ENCODE measurements at regions not wholly inside any gene's neighbourhood (a gene's known extent, or its start where the extent isn't known, plus 50 kb on each side); places are given as distances from the start of the nearest gene placed in this dataset.
"Not testable (repeated sequence)": the region's sequence is repeated elsewhere in the genome, so short reads cannot be mapped to it uniquely, and the experiment has no call there.

GRCh38 chr9:40928803-40929487, 199.5 kb downstream of the FOXD4L6 start:
- no peak for DNase-seq

GRCh38 chr9:40927851-40928802, 200.4 kb downstream of the FOXD4L6 start:
- DNase-seq: no peak

GRCh38 chr9:40927260-40927631, 201.2 kb downstream of the FOXD4L6 start:
- no peak for DNase-seq

- DNase-seq: no peak
Observed at GRCh38 chr9:40926404-40927259, 201.8 kb downstream of the FOXD4L6 start.

GRCh38 chr9:40925149-40925548, 203.3 kb downstream of the FOXD4L6 start:
- no peak for DNase-seq

GRCh38 chr9:40916399-40916783, 212.1 kb downstream of the FOXD4L6 start:
- DNase-seq: not testable (repeated sequence)

GRCh38 chr9:40915660-40916398, 212.7 kb downstream of the FOXD4L6 start:
- DNase-seq: not testable (repeated sequence)

- DNase-seq: no peak
Observed at GRCh38 chr9:40914772-40915659, 213.5 kb downstream of the FOXD4L6 start.

GRCh38 chr9:40913928-40914673, 214.4 kb downstream of the FOXD4L6 start:
- no peak for DNase-seq

GRCh38 chr9:40913096-40913719, 215.3 kb downstream of the FOXD4L6 start:
- DNase-seq: no peak

- DNase-seq: not testable (repeated sequence)
Observed at GRCh38 chr9:40912679-40913078, 215.8 kb downstream of the FOXD4L6 start.

- no peak for DNase-seq
Observed at GRCh38 chr9:40911647-40912046, 216.8 kb downstream of the FOXD4L6 start.

GRCh38 chr9:40910995-40911394, 217.5 kb downstream of the FOXD4L6 start:
- DNase-seq: not testable (repeated sequence)

GRCh38 chr9:40909821-40910220, 218.7 kb downstream of the FOXD4L6 start:
- no peak for DNase-seq

- not testable (repeated sequence) for DNase-seq
Observed at GRCh38 chr9:40909111-40909510, 219.4 kb downstream of the FOXD4L6 start.

- DNase-seq: no peak
Observed at GRCh38 chr9:40907657-40908624, 220.5 kb downstream of the FOXD4L6 start.

GRCh38 chr9:40906879-40907278, 221.6 kb downstream of the FOXD4L6 start:
- not testable (repeated sequence) for DNase-seq

GRCh38 chr9:40892315-40892714, 236.2 kb downstream of the FOXD4L6 start:
- not testable (repeated sequence) for DNase-seq

GRCh38 chr9:40885858-40886257, 242.6 kb downstream of the FOXD4L6 start:
- DNase-seq: not testable (repeated sequence)

Measured in stimulated activated CD4-positive, alpha-beta T cell treated with anti-CD3 and anti-CD28 coated beads, Interleukin-15, amount 100 ng/mL, for 24 hours (primary cell).